ENCODE measurements at regions not wholly inside any gene's neighbourhood (a gene's known extent, or its start where the extent isn't known, plus 50 kb on each side); places are given as distances from the start of the nearest gene placed in this dataset.
A peak's percentile ranks its signal among the peaks of the same experiment; 100 is the strongest.
"Not testable (repeated sequence)": the region's sequence is repeated elsewhere in the genome, so short reads cannot be mapped to it uniquely, and the experiment has no call there.

DNA sequence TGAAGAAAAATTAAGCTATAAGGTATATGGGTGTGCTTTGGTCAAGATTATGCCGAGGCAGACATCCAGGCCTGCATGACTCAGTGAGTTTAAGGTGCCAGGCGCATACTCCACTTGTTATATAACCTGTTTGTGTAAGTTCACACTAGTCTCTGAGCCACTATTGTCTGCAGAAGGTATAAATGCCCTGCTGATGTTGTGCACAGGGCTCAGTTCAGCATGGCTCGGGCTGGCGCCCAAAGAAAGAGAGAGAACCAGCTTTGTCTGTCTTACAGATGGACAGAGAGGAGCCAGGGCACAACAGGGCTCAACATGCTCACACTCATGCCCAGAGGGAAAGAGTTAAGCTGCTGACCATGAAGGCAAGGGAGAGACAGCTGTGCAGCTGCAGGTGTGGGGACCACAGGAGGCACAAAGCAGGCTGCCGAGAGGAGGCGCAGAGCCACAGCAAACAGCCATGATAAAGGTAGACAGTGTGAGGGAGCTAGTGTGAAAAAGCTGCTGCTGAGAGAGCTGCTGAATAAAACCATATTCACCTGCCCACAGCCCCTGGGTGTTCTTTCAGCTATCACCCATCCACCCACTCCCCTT is 1587.6 kb upstream of the C9orf72 start:
- no peak for DNase-seq (ENCODE audit: low read depth)

DNA sequence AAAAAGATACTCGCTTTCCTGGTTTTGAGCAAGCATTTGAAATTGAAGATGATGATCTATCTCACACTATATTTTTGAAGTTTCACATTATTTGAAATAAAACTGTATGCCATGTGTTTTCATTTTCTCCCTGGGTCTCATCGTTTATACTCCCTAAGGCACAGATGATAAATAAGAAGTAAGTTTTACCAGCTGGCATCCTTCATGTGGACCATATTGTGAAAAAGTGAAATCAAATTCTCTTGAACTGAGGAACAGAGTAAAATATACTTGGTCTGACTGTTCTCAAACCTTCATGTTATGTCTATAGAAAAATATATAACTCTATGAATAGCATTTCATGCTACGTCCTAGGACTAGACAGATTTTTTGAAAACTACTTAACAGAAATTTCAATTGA is 1600.9 kb upstream of the C9orf72 start:
- no peak for DNase-seq (ENCODE audit: low read depth)

DNA sequence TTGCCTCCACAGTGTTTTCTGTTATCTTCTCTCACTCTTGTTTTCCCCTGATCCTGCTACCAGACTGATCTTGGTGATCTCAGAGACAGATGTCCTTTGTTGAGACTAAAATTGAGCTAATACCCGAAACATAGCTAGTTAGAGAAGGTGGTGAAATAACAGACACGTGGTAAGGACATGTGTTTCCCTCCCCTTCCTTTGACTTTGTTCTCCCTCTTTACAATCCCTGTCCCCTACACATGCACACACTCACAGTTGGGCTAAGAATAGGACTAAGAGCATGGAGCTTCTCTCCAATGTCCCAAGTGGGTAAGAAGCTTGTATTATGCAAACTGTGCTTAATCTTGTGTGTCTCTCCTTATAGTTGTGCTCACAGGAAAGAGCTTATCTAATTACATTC is 1603.0 kb upstream of the C9orf72 start:
- no peak for DNase-seq (ENCODE audit: low read depth)

DNA sequence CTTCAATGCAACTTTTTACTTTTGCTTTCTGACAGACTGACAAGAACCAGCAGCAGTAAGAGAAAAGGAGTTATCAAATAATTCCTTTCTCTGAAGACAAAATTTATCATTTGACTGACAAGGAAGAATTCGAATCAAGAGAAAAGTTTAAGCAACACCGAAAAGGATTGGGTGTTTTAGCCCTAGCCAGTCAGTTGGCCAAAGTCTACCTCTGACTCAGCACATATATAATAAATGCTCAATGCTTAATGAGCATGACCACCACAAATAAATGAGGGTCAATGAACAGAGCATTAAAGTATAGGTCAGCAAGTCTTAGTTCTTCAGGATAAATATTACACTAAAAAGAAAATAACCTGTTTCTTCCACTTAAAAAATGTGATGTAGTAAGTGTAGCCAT is 1603.5 kb upstream of the C9orf72 start:
- no peak for DNase-seq (ENCODE audit: low read depth)

- DNase-seq (ENCODE audit: low read depth): no peak
Measured at GRCh38 chr9:29183971-29184370, 1610.7 kb upstream of the C9orf72 start.

- DNase-seq (ENCODE audit: low read depth): not testable (repeated sequence)
Measured at GRCh38 chr9:29188771-29189170, 1615.5 kb upstream of the C9orf72 start.

GRCh38 chr9:29189221-29189620 is 1615.9 kb upstream of the C9orf72 start:
- not testable (repeated sequence) for DNase-seq (ENCODE audit: low read depth)

DNA sequence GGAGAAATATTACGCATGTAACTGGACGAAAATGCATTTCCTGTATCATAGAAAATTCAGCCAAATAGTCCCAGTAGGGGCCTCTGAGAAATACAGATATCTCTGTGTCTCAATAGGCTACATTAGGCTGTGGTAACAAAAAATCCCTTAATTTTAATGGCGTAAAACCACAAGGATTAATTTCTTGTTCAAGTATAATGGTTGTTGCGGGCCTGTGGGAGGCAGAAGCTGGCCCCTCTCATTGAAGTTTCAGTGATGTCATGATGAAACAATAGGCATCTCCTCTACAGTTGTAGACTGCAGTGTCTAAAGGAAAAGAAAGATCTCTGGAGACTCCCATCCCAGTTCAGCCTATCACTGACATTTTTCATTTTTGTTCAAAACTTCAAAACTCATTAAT is 1625.6 kb upstream of the C9orf72 start:
- DNase-seq (ENCODE audit: low read depth): no peak

- DNase-seq (ENCODE audit: low read depth): no peak
Measured at GRCh38 chr9:29199975-29200374, 1626.7 kb upstream of the C9orf72 start.

DNA sequence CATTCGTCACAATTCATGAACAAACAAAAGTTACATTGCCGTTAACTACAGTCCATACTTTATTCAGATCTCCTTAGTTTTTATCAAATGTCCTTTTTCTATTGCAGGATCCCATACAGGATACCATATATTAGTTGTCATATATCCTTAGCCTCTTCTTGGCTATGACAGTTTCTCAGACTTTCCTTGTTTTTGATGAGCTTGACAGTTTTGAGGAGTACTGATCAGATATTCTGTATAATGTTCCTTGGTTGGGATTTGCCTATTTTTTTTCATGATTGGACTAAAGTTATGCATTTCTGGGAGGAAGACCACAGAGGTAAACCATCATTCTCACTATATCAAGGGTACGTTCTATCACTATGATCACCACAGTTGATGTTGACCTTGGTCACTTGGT is 1627.4 kb upstream of the C9orf72 start:
- DNase-seq (ENCODE audit: low read depth): no peak

- DNase-seq (ENCODE audit: low read depth): no peak
Measured at GRCh38 chr9:29203244-29203930, 1630.1 kb upstream of the C9orf72 start.

GRCh38 chr9:29208670-29209069 is 1635.4 kb upstream of the C9orf72 start:
- DNase-seq (ENCODE audit: low read depth): no peak

DNA sequence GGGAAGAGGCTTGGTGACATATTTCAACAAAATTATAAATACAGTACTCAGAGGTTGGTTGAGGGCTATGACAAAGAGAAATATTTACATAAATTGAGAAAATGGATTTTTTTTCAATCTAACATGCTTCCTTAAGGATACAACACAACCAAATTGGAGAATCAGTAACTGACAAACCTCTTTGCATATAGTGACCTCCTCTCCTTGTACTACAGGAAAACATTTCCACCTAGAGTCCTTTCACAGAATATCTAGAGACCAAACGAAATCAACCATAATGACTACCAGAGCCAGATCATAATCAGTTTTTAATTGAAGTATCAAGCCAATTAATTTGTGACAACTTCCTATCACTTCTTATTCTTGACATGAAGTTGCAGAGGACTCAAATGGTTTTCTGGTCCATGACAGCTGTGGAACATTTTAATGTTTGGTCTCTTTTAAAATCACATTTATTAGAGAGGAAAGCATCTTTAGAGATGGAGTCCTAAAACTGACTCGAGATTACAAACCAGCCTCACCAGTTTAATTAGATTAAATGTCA is 1636.5 kb upstream of the C9orf72 start:
- DNase-seq (ENCODE audit: low read depth): no peak

DNA sequence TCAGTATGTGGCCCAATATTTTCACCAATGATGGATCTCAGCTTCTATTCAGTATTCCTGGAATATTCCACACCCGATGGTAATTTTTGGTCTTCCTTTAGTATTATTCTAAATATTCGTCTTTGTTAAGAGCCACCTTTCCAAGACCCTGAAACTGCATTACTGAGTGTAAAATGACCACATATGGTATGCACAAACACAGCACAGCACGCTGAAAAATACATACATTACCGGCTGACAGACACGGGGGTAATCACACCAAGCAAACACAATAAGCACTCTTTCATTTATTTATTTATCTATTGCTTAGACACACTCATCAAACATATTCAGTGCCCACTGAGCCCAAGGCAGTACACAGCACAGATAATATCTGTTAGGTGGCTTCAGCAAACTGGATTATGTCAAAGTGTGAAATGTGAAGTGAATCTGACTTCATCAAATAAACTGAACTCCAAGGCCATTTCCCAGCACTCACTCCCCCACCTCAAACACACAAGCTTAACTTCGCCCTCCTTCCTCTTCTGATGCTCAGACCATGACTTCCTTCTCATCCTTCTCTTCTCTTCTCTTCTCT is 1637.8 kb upstream of the C9orf72 start:
- no peak for DNase-seq (ENCODE audit: low read depth)

DNA sequence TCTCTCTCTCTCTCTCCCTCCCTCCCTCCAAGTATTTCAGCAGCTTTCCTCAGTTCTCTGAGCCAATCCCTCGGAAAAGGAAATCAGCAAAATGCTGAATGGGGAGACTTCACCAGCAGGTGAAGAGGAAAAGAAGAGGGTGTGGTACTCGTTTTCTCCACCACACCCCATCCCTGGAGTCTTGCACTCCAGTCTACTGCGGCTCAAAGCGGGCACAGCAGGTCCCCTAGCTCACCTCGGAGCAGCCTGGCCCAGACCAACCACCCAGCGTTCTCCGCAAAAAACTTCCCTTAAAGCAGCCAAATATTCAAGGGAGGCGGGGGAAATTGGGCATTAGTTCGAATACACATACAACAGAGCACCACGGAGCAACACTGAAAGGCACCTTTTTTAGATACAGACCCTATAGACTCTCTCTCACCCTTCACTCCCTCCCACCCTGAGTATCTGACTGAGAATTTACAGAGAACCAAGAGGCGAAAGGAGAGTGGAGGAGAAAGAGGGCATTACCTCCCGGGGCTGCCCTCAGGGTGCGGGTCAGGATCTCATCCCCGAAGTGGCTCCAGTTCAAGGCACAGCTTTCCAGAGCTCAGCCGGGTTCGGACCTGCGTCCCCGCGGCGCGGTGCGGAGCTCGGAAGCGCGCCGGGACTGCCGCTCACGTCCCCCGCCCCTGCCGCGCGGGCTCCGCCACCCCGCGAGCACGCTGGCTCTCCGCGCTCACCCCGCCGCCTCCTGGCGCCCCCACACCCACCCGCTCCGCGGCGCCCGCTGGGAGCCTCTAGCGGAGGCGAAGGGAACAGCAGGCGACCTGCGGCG is 1638.5 kb upstream of the C9orf72 start:
- DNase-seq (ENCODE audit: low read depth): peak; percentile 31

- DNase-seq (ENCODE audit: low read depth): no peak
Measured at GRCh38 chr9:29212397-29213387, 1639.4 kb upstream of the C9orf72 start.

DNA sequence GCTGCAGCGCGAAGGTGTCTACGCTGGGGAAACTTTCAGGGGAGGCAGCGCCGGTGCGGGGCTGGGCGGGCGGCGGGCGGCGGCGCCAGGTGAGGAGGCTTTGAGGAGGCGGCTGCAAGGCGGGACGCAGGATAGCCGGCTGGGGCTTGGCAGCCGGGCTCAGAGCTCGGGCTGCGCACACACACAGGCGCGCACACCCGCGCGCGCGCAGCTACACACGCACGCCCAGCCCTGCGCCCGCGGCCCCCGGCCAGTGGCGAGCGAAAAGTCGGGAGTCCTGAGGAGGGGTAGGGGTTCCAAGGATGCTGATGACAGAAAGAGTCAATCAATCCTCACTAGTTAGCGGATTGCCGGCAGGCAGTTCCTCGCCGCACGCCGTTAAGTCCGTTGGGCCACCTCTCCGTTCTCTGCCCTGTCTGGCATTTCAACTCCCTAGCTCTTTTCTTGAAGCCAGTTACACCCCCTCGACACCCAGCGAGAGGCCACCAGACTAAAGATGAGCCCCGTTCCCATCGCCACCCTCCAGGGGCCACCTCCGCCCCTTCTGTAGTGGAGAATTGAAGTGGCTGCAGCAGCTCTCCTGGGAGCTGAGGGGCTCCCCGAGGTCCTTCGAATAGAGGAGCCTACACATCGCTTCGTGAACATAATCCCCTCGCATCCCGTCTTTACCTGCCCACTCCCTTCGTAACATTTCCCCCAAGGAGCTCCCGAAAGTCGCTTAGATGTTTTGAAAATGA is 1640.3 kb upstream of the C9orf72 start, which contains the start of gene LINGO2:
LINGO2 (minus strand) TSS at position 185 of the 737 bp plus-strand sequence.
- DNase-seq (ENCODE audit: low read depth): no peak

DNA sequence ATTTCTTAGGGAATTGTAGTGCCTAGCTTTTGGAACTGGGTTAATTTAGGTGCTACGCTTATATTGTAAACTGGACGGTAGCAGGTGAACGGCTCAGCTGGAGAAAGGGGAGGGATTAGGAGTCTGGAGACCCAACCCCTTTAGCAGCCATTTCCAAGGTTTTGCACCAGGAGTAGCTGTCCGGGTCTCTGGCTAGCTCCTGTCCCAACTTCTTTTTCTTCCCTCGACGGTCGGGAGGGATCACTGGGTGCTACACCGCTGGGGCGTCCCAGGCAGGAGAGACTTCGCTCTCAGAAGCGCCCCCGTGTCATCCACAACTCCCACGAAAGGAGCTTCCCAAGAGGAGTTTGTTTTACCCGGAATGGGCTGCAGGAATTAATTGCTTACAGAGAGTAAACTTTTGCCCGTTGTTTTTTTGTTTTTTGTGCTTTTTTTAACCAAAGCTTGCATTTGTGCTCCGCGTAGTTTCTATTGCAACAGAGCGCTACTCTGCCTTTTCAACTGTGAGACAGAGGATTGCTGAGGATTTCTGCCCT is 1640.9 kb upstream of the C9orf72 start:
- no peak for DNase-seq (ENCODE audit: low read depth)

DNA sequence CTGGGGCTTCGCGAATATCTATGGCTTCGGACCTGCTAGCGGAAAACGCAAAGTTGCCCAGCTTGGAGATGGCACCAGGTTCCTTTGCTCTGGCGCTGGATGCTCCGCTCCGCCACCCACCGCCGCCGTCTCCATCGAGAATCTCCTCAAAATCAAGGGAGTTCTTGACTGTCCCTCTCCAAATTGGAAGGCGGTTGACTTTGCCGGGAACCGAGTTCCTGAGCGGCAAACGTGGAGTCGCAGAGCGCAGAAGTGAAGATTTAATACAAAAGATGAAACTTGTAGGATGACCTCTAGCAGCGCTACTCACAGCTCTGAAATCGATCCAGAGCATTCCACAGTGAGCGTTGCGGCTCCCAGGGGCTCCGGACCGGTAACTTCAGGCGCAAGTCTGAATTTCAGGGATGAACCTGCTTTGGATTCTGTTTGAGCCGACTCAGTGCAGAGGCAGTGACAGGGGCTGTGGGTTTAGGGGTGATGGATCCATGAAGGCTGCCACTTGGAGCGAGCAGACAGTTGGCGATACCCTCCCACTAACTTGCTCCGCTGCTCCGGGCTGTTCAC is 1641.5 kb upstream of the C9orf72 start:
- no peak for DNase-seq (ENCODE audit: low read depth)

- DNase-seq (ENCODE audit: low read depth): no peak
Measured at GRCh38 chr9:29217966-29218365, 1644.7 kb upstream of the C9orf72 start.
